GM12872 (cell line): ENCODE measurements at regions not wholly inside any gene's neighbourhood (a gene's known extent, or its start where the extent isn't known, plus 50 kb on each side); places are given as distances from the start of the nearest gene placed in this dataset.

ENCODE experiments used
- CTCF ChIP-seq: IDR thresholded peaks from 3 replicates; pipeline ENCODE4 v1.5.1; 2011; ENCODE audit warnings: low read depth, mild to moderate bottlenecking, low read length, moderate library complexity; ENCODE audit not compliant: insufficient read depth

- no peak for TF ChIP-seq CTCF
Measured at GRCh38 chr4:92120810-92121498, 182.8 kb upstream of the GRID2 start.

- no peak for TF ChIP-seq CTCF
Measured at GRCh38 chr4:92122911-92123310, 180.9 kb upstream of the GRID2 start.

GRCh38 chr4:92128676-92129075 lies 175.1 kb upstream of the GRID2 start:
- TF ChIP-seq CTCF = no peak

- TF ChIP-seq CTCF = no peak
Measured at GRCh38 chr4:92129408-92129994, 174.3 kb upstream of the GRID2 start.

- no peak for TF ChIP-seq CTCF
Measured at GRCh38 chr4:92136434-92136833, 167.3 kb upstream of the GRID2 start.

- peak; percentile 50 for TF ChIP-seq CTCF
Measured at GRCh38 chr4:92163348-92163747, 140.4 kb upstream of the GRID2 start.

GRCh38 chr4:92170340-92170739 lies 133.4 kb upstream of the GRID2 start:
- no peak for TF ChIP-seq CTCF

GRCh38 chr4:92172203-92172602 lies 131.6 kb upstream of the GRID2 start:
- TF ChIP-seq CTCF = no peak
